TTC549 (cell line): ENCODE measurements at regions not wholly inside any gene's neighbourhood (a gene's known extent, or its start where the extent isn't known, plus 50 kb on each side); places are given as distances from the start of the nearest gene placed in this dataset.
"Not testable (repeated sequence)": the region's sequence is repeated elsewhere in the genome, so short reads cannot be mapped to it uniquely, and the experiment has no call there.

ENCODE experiments used
- FAIRE-seq: peaks from 2 replicates; lab custom pipeline; 2012; peaks lifted over from hg19 to GRCh38; lab: Jason Lieb, UNC

- no peak for FAIRE-seq
Measured at GRCh38 chr4:126532527-126532926, 1100.2 kb upstream of the INTU start.

GRCh38 chr4:126533146-126533805 lies 1099.5 kb upstream of the INTU start:
- FAIRE-seq, result no peak

GRCh38 chr4:126539771-126540170 lies 1093.0 kb upstream of the INTU start:
- FAIRE-seq, result no peak

GRCh38 chr4:126541820-126542219 lies 1090.9 kb upstream of the INTU start:
- FAIRE-seq, result no peak

GRCh38 chr4:126544276-126544675 lies 1088.5 kb upstream of the INTU start:
- FAIRE-seq, result no peak

GRCh38 chr4:126546197-126546596 lies 1086.6 kb upstream of the INTU start:
- FAIRE-seq, result not testable (repeated sequence)

- FAIRE-seq, result no peak
Measured at GRCh38 chr4:126547352-126547751, 1085.4 kb upstream of the INTU start.

- FAIRE-seq, result peak; percentile 34
Measured at GRCh38 chr4:126548890-126549289, 1083.9 kb upstream of the INTU start.

- no peak for FAIRE-seq
Measured at GRCh38 chr4:126552321-126552720, 1080.4 kb upstream of the INTU start.

GRCh38 chr4:126553248-126553647 lies 1079.5 kb upstream of the INTU start:
- no peak for FAIRE-seq

- no peak for FAIRE-seq
Measured at GRCh38 chr4:126558596-126558995, 1074.2 kb upstream of the INTU start.

- no peak for FAIRE-seq
Measured at GRCh38 chr4:126559961-126560360, 1072.8 kb upstream of the INTU start.

- no peak for FAIRE-seq
Measured at GRCh38 chr4:126560794-126561193, 1072.0 kb upstream of the INTU start.

GRCh38 chr4:126563389-126563788 lies 1069.4 kb upstream of the INTU start:
- FAIRE-seq, result no peak

GRCh38 chr4:126564283-126564854 lies 1068.4 kb upstream of the INTU start:
- FAIRE-seq, result no peak

GRCh38 chr4:126568652-126569570 lies 1063.8 kb upstream of the INTU start:
- no peak for FAIRE-seq

GRCh38 chr4:126572264-126572663 lies 1060.5 kb upstream of the INTU start:
- FAIRE-seq, result no peak

- no peak for FAIRE-seq
Measured at GRCh38 chr4:126582737-126583136, 1050.0 kb upstream of the INTU start.

- FAIRE-seq, result no peak
Measured at GRCh38 chr4:126583509-126583908, 1049.2 kb upstream of the INTU start.

- no peak for FAIRE-seq
Measured at GRCh38 chr4:126591583-126591982, 1041.2 kb upstream of the INTU start.

GRCh38 chr4:126592088-126592487 lies 1040.7 kb upstream of the INTU start:
- no peak for FAIRE-seq

GRCh38 chr4:126593626-126594025 lies 1039.1 kb upstream of the INTU start:
- FAIRE-seq, result no peak

GRCh38 chr4:126595643-126596042 lies 1037.1 kb upstream of the INTU start:
- no peak for FAIRE-seq
